ENCODE measurements at regions not wholly inside any gene's neighbourhood (a gene's known extent, or its start where the extent isn't known, plus 50 kb on each side); places are given as distances from the start of the nearest gene placed in this dataset.

- Histone ChIP-seq H3K27me3 (ENCODE audit: control insufficient read depth, insufficient read depth, low read length) (no peaks in the 10 kb centered on the region), H3K36me3 (ENCODE audit: control insufficient read depth in 2 of 3, insufficient read depth in 3 of 3, low read length in 3 of 3) (no peaks in the 10 kb centered on the region), H3K4me1 (ENCODE audit: control insufficient read depth in 2 of 3, insufficient read depth in 2 of 3, low read depth in 1 of 3, low read length in 3 of 3) (peaks cover 0 to 13% (median 7%) of the 10 kb centered on the region in 3 donors), H3K9me3 (ENCODE audit: control insufficient read depth in 2 of 3, insufficient read depth in 1 of 3, low read length in 3 of 3) (no peaks in the 10 kb centered on the region), H3K9ac (ENCODE audit: low read length in 3 of 3) (no peak overlapping the region), H3K4me3 (ENCODE audit: low read length in 3 of 3) (no peak overlapping the region), H3K27ac (ENCODE audit: low read depth in 2 of 2, low read length in 2 of 2) (no peak overlapping the region)
- FAIRE-seq (no peak), DNase-seq (no peak)
- intact Hi-C loops (cut with DNase I) = no loop called here
- TF ChIP-seq CTCF (IDR thresholded peaks at IDR 0.05; ENCODE audit: borderline replicate concordance, extremely low read depth, insufficient read depth) = no peak
Measured at GRCh38 chr13:48151363-48152161, 56.7 kb upstream of the MED4 start.

GRCh38 chr13:48148454-48148853 is 53.5 kb upstream of the MED4 start:
- Histone ChIP-seq H3K4me1 (ENCODE audit: control insufficient read depth in 2 of 3, insufficient read depth in 2 of 3, low read depth in 1 of 3, low read length in 3 of 3) (peaks cover 0 to 13% (median 5%) of the 10 kb centered on the region in 3 donors), H3K27ac (ENCODE audit: low read depth in 2 of 2, low read length in 2 of 2) (no peak overlapping the region), H3K4me3 (ENCODE audit: low read length in 3 of 3) (no peak overlapping the region), H3K9me3 (ENCODE audit: control insufficient read depth in 2 of 3, insufficient read depth in 1 of 3, low read length in 3 of 3) (no peaks in the 10 kb centered on the region), H3K36me3 (ENCODE audit: control insufficient read depth in 2 of 3, insufficient read depth in 3 of 3, low read length in 3 of 3) (no peaks in the 10 kb centered on the region), H3K27me3 (ENCODE audit: control insufficient read depth, insufficient read depth, low read length) (no peaks in the 10 kb centered on the region), H3K9ac (ENCODE audit: low read length in 3 of 3) (no peak overlapping the region)
- no peak for TF ChIP-seq CTCF (IDR thresholded peaks at IDR 0.05; ENCODE audit: borderline replicate concordance, extremely low read depth, insufficient read depth)
- FAIRE-seq = no peak
- intact Hi-C loops (cut with DNase I) = no loop called here
- no peak for DNase-seq

GRCh38 chr13:48146636-48147035 is 51.7 kb upstream of the MED4 start:
- DNase-seq = no peak
- no peaks in the 10 kb centered on the region for H3K27me3 ChIP-seq (ENCODE audit: control insufficient read depth, insufficient read depth, low read length)
- no peak overlapping the region for H3K4me3 ChIP-seq (ENCODE audit: low read length in 3 of 3)
- intact Hi-C loops (cut with DNase I) = no loop called here
- no peak overlapping the region for H3K9ac ChIP-seq (ENCODE audit: low read length in 3 of 3)
- FAIRE-seq = no peak
- H3K9me3 ChIP-seq (ENCODE audit: control insufficient read depth in 2 of 3, insufficient read depth in 1 of 3, low read length in 3 of 3) = no peaks in the 10 kb centered on the region
- no peaks in the 10 kb centered on the region for H3K36me3 ChIP-seq (ENCODE audit: control insufficient read depth in 2 of 3, insufficient read depth in 3 of 3, low read length in 3 of 3)
- peaks cover 0 to 4% (median 2%) of the 10 kb centered on the region in 3 donors for H3K4me1 ChIP-seq (ENCODE audit: control insufficient read depth in 2 of 3, insufficient read depth in 2 of 3, low read depth in 1 of 3, low read length in 3 of 3)
- no peak for TF ChIP-seq CTCF (IDR thresholded peaks at IDR 0.05; ENCODE audit: borderline replicate concordance, extremely low read depth, insufficient read depth)
- H3K27ac ChIP-seq (ENCODE audit: low read depth in 2 of 2, low read length in 2 of 2) = no peak overlapping the region
